Renal cortex interstitium (tissue), 11 donors: ENCODE measurements at regions not wholly inside any gene's neighbourhood (a gene's known extent, or its start where the extent isn't known, plus 50 kb on each side); places are given as distances from the start of the nearest gene placed in this dataset.
"Not testable (repeated sequence)": the region's sequence is repeated elsewhere in the genome, so short reads cannot be mapped to it uniquely, and the experiment has no call there.

Experiments used
- DNase-seq, 11 donors: peaks; one replicate each; pipeline ENCODE4 v3.0.0-alpha.2; 2013; ENCODE audit warnings: low read depth in 9 of 11, low spot score in 4 of 11; ENCODE audit errors: extremely low read depth in 1 of 11

DNA sequence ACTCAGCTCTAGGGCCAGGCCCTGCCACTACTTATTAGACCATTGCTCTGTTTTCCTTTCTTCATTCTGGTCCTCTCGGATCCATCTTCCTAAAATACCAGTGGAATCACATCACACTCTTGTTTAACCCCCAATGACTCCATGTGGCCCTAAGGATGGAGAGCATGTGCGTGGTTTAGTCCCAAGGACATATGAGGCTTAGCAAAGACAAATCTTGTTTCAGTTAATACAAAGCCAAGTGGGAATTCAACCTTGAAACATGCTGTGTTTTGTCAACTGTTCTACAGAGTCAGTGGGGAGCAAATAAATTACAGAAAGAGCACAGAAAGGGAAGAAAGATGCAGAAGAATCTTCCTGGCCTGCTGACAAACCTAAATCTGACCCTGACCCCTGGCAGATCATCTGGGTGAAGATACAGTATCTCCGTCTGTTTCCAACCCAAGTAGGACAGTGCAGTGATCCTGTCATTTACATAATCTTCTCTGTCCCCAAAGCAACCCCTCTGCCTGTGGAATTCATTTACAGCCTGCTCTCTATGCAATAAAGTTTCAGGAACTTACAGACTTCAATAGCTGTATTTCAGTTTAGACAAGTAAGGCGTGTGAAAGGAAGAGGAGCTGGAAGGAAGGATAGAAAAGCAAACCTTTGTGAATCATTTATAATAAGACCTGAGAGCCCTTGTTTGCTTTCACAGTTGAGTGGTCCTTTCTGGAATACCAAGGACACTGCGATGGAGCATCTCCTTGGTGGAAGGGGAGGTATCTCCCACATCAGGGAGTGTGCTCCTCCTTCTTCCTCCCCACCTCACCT, 144.0 kb downstream of the THBS2 start:
- DNase-seq: peak in 1 of 11 donors; percentile 37

DNA sequence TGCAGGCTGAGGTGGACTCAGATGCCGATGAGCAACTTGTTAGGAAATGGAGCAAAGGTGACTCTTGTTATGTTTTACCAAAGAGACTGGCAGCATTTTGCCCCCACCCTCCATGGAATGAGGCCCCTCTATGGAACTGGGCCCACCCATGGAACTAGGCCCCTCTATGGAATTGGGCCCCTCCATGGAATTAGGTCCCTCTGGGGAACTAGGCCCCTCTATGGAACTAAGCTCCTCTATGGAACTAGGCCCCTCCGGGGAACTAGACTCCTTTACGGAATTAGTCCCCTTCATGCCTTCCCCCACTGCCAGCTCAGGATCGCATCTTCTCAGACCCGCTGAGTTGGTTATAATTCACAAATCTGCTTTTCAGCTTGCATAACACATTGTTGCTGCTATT, 144.9 kb downstream of the THBS2 start:
- no peak for DNase-seq

DNA sequence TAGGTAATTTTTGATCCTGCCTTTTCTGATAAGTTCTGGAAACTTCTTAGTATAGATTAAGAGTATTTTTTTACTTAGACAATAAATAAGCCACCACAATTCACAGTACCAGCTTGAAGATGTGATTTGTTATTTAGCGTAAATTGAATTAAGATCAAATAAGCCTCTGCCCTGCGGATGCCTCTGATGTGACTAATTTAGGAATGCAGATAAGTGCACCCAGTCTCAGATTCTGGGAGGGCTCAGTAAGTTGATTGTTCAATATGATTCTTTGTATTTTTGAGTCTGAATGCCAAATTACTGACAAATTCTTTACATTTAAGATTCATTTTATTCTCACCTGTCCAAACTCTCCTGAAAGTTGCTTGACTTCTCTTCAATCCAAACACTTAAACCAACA, 147.5 kb downstream of the THBS2 start:
- no peak for DNase-seq

DNA sequence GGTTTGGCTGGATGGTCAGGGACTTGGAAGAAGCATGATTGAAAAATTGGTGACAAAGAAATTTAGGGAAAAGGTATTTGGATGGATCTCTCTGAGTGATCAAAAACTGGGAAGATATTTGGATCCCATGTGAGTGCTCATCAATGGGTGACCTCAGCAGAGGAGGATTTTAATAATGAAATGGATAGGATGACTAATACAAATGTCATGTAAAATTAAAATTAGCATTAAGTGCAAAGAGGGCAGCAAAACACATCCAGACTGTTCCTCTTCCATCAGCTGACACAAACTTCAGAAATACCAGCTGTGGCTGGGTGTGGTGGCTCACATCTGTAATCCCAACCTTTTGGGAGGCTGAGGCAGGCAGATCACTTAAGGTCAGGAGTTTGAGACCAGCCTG, 151.7 kb downstream of the THBS2 start:
- no peak for DNase-seq

DNA sequence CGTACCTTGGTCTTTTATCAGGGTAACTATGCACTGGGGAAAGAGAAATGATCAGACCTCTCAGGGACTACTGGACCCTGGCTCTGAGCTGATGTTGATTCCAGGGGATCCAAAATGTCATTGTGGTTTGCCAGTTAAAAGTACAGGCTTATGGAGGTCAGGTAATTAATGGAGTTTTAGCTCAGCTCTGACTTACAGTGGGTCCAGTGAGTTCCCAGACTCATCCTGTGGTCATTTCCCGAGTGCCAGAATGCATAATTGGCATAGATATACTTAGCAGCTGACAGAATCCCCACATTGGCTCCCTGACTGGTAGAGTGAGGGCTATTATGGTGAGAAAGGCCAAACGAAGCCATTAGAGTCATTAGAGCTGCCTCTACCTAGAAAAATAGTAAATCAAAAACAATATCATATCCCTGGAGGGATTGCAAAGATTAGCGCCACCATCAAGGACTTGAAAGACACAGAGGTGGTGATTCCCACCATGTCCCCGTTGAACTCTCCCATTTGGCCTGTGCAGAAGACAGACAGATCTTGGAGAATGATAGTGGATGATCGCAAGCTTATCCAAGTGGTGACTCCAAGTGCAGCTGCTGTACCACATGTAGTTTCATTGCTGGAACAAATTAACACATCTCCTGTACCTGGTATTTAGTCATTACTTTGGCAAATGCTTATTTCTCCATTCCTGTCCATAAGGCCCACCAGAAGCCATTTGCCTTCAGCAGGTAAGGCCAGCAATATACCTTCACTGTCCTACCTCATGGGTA, 152.4 kb downstream of the THBS2 start:
- no peak for DNase-seq

DNA sequence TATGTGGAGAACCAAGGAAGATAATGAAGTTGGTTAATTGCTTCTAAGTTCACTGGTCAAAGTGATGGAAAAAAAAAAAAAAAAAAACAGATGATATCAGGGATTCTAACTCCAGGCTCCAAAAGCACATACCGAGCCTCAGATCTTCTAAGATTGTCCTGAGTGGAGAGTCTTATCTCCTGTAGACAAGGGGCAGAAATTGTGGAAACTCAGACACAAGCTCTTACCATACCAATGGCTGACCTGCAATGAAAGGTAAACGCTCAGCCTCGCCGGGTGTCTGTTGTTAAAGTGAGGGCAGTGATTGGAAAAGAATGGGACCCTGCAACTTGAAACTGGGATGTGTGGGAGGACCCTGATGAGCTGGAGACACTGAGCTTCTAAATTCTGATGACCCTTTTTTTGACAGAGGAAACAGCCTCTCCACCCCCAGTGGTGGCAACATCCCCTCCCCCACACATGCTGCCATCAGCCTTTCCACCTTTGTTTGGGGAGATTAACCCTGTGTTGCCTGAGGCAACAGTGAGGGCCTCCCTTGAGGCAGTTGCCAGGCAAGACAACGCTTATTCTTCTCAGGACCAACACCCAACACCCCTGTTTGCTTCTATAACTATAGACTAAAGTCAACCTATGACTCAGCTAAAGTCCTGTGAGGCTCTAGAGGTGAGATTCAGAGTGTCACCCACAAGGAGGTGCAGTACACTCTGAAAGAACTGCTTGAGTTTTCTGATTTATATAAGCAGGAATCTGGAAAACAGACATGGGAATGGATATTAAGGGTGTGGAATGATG, 154.0 kb downstream of the THBS2 start:
- no peak for DNase-seq

DNA sequence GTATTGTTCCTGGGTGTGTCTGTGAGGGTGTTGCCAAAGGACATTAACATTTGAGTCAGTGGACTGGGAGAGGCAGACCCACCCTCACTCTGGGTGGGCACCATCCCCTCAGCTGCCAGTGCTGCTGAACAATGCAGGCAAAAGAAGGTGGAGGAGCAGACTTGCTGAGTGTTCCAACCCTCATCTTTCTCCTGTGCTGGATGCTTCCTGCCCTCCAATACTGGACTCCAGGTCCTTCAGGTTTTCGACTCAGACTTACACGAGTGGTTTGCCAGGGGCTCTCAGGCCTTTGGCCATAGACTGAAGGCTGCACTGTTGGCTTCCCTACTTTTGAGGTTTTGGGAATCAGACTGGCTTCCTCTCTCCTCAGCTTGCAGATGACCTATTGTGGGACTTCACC, 155.0 kb downstream of the THBS2 start:
- DNase-seq: not testable (repeated sequence)

DNA sequence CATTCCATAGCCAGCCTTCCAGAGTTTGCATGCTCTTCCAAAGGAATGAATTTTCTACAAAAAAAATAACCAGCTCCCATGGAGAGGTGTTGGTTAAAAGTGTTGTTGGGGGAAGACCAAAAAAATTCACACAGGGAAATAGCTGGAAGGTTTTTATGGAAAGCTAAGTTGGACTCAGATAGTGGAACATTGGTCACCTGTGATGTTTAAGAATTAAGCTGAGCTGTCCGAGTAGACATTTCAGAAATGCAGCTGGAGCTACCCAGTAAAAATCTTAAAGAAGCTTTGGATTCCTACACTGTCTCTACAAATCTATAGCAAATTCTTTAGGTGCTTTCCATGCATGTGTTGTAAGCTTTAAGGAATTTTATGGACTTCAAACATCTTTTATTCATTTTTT, 155.5 kb downstream of the THBS2 start:
- no peak for DNase-seq

DNA sequence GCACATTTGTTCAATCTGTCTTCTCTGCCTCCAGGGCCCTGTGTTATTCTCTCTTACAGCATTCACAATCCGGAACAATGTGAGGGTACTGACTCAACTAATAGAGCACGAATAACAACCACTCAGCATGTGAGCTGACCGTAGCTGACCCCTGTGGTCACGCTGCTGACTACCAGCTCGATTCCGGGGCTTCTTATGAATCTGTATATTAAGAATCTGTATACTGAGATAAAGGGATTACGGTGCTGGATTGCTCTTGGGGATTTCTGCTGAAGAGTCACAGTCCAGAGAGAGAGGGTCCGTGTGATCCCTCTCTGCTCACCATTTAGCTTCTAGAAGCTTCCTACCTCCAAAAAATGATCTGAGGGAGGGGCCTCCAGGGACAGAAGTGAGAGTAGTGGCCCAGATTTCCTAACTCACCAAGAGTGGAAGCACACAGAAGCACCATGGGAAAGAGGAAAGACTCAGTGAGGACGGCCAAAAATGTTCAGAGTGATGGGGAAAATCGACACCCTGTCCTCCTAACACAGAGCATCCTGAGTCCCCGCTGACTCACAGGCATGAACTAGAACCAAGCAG, 156.2 kb downstream of the THBS2 start:
- no peak for DNase-seq

DNA sequence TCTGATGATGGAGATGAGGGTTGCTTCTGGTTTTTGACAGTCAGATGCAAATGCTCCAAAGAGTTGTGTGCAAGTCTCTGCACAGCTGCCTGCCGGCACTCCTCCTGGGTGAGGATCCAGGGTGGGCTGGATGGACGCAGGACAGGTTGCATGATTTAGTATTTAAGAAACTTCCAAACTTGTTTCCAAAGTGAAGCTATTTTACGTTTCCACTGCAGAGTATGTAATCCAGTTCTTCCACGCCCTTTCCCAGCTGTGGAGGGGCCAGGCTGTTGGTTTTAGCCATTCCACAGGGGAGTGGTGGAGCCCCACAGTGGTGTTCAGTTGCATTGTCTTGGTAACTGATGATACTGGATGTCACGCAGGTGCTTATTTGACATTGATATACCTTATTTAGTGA, 157.3 kb downstream of the THBS2 start:
- no peak for DNase-seq

DNA sequence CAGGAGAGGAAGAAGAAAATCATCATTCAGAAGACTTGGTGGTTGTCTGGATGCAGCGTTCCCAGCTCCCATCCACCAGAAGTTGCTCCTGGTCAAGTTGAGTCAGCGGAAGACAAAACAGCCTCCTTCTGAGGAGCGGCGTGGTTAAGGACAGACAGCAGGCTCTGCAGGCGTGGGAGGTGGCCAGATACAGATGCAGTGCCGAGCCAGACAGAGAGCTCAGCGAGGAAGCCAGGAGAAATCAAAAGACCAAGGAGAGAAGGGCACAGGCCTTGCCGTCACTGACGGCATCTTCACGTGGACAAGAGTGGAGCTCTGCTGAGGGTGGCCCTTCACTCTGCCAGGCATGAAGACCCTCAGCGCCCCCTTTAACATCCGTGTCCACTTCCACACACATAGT, 158.5 kb downstream of the THBS2 start:
- DNase-seq: no peak

DNA sequence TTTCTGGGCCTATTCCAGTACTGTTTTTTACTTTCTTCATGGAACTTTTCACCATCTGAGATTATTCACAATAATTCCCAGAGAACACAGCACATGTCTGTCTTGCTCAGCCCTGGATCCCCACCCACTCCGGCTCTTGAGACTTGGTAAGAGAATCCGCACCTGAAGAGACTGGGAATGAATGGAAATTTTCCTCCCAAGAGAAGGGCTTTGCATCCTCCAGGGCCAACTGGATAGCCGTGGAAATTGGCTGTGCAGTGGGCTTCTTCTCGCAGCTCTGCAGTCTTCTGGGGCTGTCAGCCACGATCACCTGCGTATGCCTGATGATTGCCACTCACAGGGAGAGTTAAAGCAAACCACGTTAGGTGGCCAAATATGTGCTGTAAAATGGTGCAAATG, 159.1 kb downstream of the THBS2 start:
- no peak for DNase-seq

DNA sequence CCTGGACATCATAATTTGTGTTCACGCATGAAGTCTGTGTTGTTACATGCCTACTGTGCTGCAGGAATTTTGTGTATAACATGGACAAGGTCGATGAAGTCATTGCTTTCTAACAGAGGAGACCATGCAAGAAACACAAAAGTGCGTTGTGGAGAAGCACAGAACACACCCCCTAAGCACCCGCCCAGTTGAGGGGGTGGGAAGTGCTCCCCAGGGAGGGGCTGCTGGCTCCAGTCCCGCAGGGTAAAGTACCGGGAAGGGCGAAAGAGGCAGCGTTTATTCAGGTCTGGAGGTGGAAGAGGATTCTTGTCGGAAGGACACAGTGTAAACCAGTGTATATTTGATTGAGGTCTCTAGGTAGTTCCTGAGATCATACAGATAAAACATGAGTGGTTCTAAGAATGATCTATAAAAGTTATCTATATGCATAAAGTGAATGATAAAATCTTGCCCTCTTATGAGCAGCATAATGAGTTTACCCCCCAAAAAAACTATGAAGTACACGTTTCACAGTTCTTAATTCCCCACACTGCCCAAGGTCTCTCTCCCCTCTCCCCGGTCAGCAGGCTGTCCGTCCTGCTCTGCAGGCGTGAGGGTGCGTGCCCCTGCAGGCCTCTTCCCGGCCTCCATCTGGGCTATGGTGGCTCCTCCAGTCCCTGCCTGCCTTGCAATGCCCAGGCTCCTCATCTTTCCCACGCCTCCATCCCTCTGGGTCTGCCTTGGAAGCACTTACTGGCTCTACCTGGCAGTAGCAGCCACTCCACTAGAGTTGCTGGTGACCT, 159.7 kb downstream of the THBS2 start:
- no peak for DNase-seq

DNA sequence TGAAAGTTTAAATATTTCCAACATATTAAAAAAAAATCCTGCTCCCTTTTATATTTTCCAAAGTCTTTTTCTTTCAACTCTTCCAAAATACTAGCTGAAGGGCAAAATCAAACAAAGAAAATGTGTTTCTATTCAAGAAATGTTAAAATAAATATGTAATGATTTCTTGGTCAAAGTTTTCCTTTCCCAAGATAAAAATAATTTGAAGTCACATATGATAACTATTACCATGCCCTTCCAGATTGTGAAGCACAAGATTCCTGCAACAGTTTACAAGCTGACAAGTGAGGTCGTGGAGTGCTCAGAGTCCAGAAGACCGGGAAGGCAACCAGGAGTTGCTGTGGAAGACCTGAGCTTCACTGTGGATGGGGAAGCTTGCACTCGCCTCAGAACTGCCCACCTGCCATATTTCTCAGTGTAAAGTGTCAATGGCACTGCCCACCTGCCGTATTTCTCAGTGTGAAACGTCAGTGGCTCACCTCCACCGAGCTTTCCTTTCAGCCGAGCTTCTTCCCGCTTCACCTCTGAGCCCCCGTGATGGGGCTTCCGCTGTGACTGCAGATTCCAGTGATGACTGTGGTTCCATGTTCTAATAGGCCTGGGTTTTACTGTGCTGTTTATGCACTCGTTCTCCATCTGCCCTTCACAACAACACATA, 160.5 kb downstream of the THBS2 start:
- DNase-seq: no peak

DNA sequence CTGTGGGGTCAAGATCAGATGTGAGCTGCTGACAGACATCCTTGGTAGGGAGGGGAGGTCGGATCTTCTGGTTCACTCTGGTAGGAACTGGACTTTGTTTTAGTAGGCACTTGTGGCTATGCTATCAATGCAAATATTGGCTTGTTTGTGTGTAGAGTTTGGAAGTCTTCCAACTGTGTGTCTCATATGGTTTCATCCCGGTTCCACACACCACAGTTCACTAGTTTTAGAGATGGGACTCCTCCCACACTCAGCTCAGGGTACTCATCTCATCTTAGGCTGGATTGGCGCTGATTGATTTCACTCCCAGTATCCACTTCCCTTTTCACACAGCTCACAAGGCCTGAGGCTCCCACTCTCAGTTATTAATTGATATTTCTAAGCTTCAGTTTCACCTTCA, 161.3 kb downstream of the THBS2 start:
- DNase-seq: no peak

DNA sequence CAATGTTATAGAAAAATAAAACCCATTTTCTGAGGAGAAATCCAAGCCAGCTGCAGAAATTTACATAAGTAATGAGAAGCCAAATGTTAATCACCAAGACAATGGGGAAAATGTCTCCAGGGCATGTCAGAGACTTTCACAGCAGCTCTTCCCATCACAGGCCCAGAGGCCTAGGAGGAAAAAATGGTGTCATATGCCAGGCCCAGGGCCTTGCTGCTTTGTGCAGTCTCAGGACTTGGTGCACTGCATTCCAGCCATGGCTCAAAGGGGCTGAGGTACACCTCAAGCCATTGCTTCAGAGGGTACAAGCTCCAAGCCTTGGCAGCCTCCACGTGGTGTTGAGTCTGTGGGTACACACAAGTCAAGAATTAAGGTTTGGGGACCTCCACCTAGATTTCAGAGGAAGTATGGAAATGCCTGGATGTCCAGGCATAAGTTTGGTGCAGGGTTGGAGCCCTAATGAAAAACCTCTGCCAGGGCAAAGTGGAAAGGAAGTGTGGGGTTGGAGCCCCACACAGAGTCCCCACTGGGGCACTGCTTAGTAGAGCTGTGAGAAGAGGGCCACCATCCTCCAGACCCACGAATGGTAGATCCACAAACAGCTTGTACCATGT, 163.0 kb downstream of the THBS2 start:
- not testable (repeated sequence) for DNase-seq

DNA sequence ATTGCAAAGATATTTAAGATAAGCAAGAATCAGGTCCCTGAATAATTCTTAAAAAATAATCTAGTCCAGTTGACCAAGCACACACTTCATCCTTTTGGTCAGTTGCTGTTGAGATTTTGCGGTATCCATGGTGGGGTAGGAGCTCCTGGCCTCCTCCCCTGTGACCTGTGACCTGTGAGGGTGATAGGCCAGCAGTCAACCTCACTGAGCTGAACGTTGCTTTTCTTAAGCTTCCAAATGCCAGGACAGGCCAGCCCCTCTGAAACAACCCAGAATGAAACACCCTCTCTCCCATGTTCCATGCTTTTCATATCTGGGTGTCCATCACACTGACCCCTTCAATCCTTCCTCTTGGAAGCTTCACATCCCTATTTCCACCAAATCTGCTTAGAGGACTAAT, 164.9 kb downstream of the THBS2 start:
- no peak for DNase-seq
